DOHH2 (cell line): ENCODE measurements at regions not wholly inside any gene's neighbourhood (a gene's known extent, or its start where the extent isn't known, plus 50 kb on each side); places are given as distances from the start of the nearest gene placed in this dataset.

ENCODE experiments used
- H3F3A ChIP-seq: fragments of 200-600 bp; sonication (generic), shearing (Covaris generic); 2 replicates; pipeline ENCODE4 v1.6.0; 2016; ENCODE audit warnings: antibody characterized with exemption, mild to moderate bottlenecking; ENCODE audit not compliant: control insufficient read depth, insufficient read depth
- H3K27ac ChIP-seq: fragments of 200-600 bp; sonication (generic); 2 replicates; pipeline ENCODE4 v1.5.1; 2014; ENCODE audit warnings: low read depth, mild to moderate bottlenecking, low read length, moderate library complexity
- H3K27me3 ChIP-seq: fragments of 200-600 bp; sonication (generic); 2 replicates; pipeline ENCODE4 v1.6.1; 2014; ENCODE audit warnings: mild to moderate bottlenecking, low read length, mixed read lengths; ENCODE audit not compliant: control insufficient read depth
- H3K36me3 ChIP-seq: fragments of 200-600 bp; sonication (generic); 2 replicates; pipeline ENCODE4 v1.6.1; 2014; ENCODE audit warnings: mild to moderate bottlenecking, low read length, moderate library complexity, mixed read lengths; ENCODE audit not compliant: control insufficient read depth
- H3K4me1 ChIP-seq: fragments of 200-600 bp; sonication (generic); 2 replicates; pipeline ENCODE4 v1.6.1; 2014; ENCODE audit warnings: mild to moderate bottlenecking, low read length, mixed read lengths; ENCODE audit not compliant: control insufficient read depth
- H3K4me2 ChIP-seq: fragments of 200-600 bp; sonication (generic); 2 replicates; pipeline ENCODE4 v1.6.0; 2014; ENCODE audit warnings: mild to moderate bottlenecking, low read length, moderate library complexity
- H3K4me3 ChIP-seq: fragments of 200-600 bp; sonication (generic); 2 replicates; pipeline ENCODE4 v1.5.1; 2014; ENCODE audit warnings: mild to moderate bottlenecking, low read length, mixed read lengths
- H3K79me2 ChIP-seq: fragments of 200-600 bp; sonication (generic); 2 replicates; pipeline ENCODE4 v1.6.1; 2014; ENCODE audit warnings: mild to moderate bottlenecking, low read length, mixed read lengths; ENCODE audit not compliant: control insufficient read depth
- H3K9me2 ChIP-seq: fragments of 200-600 bp; sonication (generic); replicated peaks from 2 replicates; pipeline ENCODE4 v1.6.1; 2014; ENCODE audit warnings: mild to moderate bottlenecking, low read length, mixed read lengths; ENCODE audit not compliant: control insufficient read depth
- H3K9me3 ChIP-seq: fragments of 200-600 bp; sonication (generic); 2 replicates; pipeline ENCODE4 v1.6.1; 2014; ENCODE audit warnings: antibody characterized with exemption, low read length, mixed read lengths; ENCODE audit not compliant: control insufficient read depth, insufficient read depth
- H4K20me1 ChIP-seq: fragments of 200-600 bp; sonication (generic); 2 replicates; pipeline ENCODE4 v1.6.0; 2014; ENCODE audit warnings: low read depth, mild to moderate bottlenecking, antibody characterized with exemption, low read length, moderate library complexity; ENCODE audit not compliant: control insufficient read depth, insufficient read depth
- CTCF ChIP-seq: fragments of 200-600 bp; sonication (generic); IDR thresholded peaks from one replicate; pipeline ENCODE4 v1.5.1; 2014; ENCODE audit warnings: antibody characterized with exemption, mild to moderate bottlenecking, low read depth, low read length; ENCODE audit not compliant: poor library complexity, severe bottlenecking
- EZH2phosphoT487 ChIP-seq: fragments of 200-600 bp; sonication (generic); IDR thresholded peaks from 2 replicates; pipeline ENCODE4 v1.6.1; 2017; ENCODE audit warnings: borderline replicate concordance, mild to moderate bottlenecking, antibody characterized with exemption, low read length, moderate library complexity, mixed read lengths

- Histone ChIP-seq H3K27ac (no peak overlapping the region), H3K9me2 (no peaks in the 10 kb centered on the region), H3K4me3 (no peak overlapping the region), H3K36me3 (no peaks in the 10 kb centered on the region), H3K4me2 (no peak overlapping the region), H3K27me3 (no peaks in the 10 kb centered on the region), H3K4me1 (no peaks in the 10 kb centered on the region), H3F3A (no peaks in the 10 kb centered on the region), H3K9me3 (no peaks in the 10 kb centered on the region), H3K79me2 (no peaks in the 10 kb centered on the region), H4K20me1 (no peaks in the 10 kb centered on the region)
- TF ChIP-seq EZH2phosphoT487 = no peak
- no peak for TF ChIP-seq CTCF
Measured at GRCh38 chr6:135604035-135604860, 106.7 kb upstream of the AHI1 start.

- Histone ChIP-seq H3K27ac (no peak overlapping the region), H3K79me2 (no peaks in the 10 kb centered on the region), H3K27me3 (no peaks in the 10 kb centered on the region), H3K4me1 (no peaks in the 10 kb centered on the region), H3K9me2 (no peaks in the 10 kb centered on the region), H3K4me3 (no peak overlapping the region), H4K20me1 (no peaks in the 10 kb centered on the region), H3F3A (no peaks in the 10 kb centered on the region), H3K4me2 (no peak overlapping the region), H3K36me3 (no peaks in the 10 kb centered on the region), H3K9me3 (no peaks in the 10 kb centered on the region)
- TF ChIP-seq EZH2phosphoT487 (no peak), CTCF (no peak)
Measured at GRCh38 chr6:135605278-135605790, 107.8 kb upstream of the AHI1 start.

- H3K79me2 ChIP-seq = no peaks in the 10 kb centered on the region
- no peak overlapping the region for H3K27ac ChIP-seq
- no peaks in the 10 kb centered on the region for H3K9me3 ChIP-seq
- no peaks in the 10 kb centered on the region for H3K9me2 ChIP-seq
- no peaks in the 10 kb centered on the region for H3F3A ChIP-seq
- no peak for TF ChIP-seq CTCF
- no peak for TF ChIP-seq EZH2phosphoT487
- no peaks in the 10 kb centered on the region for H3K27me3 ChIP-seq
- H3K36me3 ChIP-seq = no peaks in the 10 kb centered on the region
- no peak overlapping the region for H3K4me3 ChIP-seq
- no peaks in the 10 kb centered on the region for H3K4me1 ChIP-seq
- H3K4me2 ChIP-seq = no peak overlapping the region
- H4K20me1 ChIP-seq = no peaks in the 10 kb centered on the region
Measured at GRCh38 chr6:135606392-135606791, 108.9 kb upstream of the AHI1 start.
